ENCODE measurements at regions not wholly inside any gene's neighbourhood (a gene's known extent, or its start where the extent isn't known, plus 50 kb on each side); places are given as distances from the start of the nearest gene placed in this dataset.

- no peak for TF ChIP-seq CTCF (IDR thresholded peaks at IDR 0.05; ENCODE audit: insufficient read depth, low read length, poor library complexity, severe bottlenecking)
- no peak for TF ChIP-seq EZH2phosphoT487 (conservative IDR thresholded peaks at IDR 0.05; ENCODE audit: low read length)
Observed at GRCh38 chr10:121270906-121271305, 327.3 kb downstream of the FGFR2 start.
